Uterus (tissue), 2 donors: ENCODE measurements at regions not wholly inside any gene's neighbourhood (a gene's known extent, or its start where the extent isn't known, plus 50 kb on each side); places are given as distances from the start of the nearest gene placed in this dataset.

Experiments
- POLR2A ChIP-seq, 2 donors: fragments of 450-650 bp; IDR thresholded peaks; one replicate each; pipeline ENCODE4 v1.6.1; 2016; ENCODE audit warnings: antibody characterized with exemption in 2 of 2, mild to moderate bottlenecking in 1 of 2, moderate library complexity in 1 of 2
- TF ChIP-seq, protein P1 (sequence below), 4 experiments: fragments of 200-600 bp in 2 of 4; fragments of 450-650 bp in 2 of 4; sonication (generic) in 2 of 4; IDR thresholded peaks; one replicate each; pipeline ENCODE4 v1.5.1; 2016 to 2019; ENCODE audit warnings: antibody characterized with exemption in 4 of 4, mild to moderate bottlenecking in 2 of 4, moderate library complexity in 1 of 4

DNA sequence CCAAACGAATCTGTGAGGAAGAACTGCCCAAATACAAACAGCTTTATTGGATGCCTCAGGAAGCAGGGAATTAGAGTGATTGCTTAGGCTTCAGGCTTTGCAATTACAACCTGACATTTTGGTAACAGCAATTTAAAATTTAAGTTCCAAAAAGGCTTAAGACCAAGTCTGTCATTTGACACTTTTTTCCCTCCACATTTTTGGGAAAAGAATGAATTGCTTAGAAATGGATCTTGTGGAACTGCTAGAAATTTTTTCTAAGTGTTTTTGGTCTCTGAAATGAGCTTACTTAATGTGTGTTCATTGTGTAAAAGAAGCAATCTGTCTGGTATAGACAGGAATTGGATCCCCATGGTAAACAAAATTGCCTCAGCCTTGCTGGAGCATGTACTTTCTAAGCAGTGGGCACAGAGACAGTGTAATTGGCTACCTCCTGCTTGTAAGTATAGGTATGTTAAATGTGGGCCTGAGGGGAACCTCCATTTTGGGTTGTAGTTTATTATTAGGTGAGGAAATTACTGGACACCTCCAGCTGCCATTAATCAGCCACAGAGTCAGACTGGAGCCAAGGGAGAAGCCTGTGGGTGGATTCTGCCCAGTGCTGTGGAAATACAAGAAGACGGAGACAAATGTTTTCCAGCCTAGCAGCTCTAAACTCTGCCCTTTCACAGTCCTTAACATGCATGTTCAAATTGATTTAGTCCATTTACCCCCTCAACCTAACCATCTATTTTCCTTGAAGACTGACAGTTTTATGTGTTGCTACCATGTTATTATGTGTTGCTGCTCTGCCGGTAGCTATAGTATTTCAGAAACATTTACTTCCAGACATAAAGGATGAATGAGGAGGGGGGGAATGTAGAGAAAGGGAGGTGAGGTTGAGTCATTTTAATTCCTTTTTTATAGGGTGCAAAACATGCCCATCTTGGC is 473.0 kb downstream of the SPRY1 start:
- TF ChIP-seq, protein P1, sequence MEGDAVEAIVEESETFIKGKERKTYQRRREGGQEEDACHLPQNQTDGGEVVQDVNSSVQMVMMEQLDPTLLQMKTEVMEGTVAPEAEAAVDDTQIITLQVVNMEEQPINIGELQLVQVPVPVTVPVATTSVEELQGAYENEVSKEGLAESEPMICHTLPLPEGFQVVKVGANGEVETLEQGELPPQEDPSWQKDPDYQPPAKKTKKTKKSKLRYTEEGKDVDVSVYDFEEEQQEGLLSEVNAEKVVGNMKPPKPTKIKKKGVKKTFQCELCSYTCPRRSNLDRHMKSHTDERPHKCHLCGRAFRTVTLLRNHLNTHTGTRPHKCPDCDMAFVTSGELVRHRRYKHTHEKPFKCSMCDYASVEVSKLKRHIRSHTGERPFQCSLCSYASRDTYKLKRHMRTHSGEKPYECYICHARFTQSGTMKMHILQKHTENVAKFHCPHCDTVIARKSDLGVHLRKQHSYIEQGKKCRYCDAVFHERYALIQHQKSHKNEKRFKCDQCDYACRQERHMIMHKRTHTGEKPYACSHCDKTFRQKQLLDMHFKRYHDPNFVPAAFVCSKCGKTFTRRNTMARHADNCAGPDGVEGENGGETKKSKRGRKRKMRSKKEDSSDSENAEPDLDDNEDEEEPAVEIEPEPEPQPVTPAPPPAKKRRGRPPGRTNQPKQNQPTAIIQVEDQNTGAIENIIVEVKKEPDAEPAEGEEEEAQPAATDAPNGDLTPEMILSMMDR (IDR thresholded peaks at IDR 0.05) = no peak
- no peak for TF ChIP-seq POLR2A (IDR thresholded peaks at IDR 0.05)
